ENCODE measurements at regions not wholly inside any gene's neighbourhood (a gene's known extent, or its start where the extent isn't known, plus 50 kb on each side); places are given as distances from the start of the nearest gene placed in this dataset.

GRCh38 chr13:111872475-111873150 is 194.3 kb upstream of the SOX1 start:
- no peak for TF ChIP-seq GATA3 (IDR thresholded peaks at IDR 0.05; ENCODE audit: low read depth, low read length)
- no peak for TF ChIP-seq GATA2 (IDR thresholded peaks at IDR 0.05; ENCODE audit: low read depth, low read length)

- TF ChIP-seq GATA2 (IDR thresholded peaks at IDR 0.05; ENCODE audit: low read depth, low read length): no peak
- TF ChIP-seq GATA3 (IDR thresholded peaks at IDR 0.05; ENCODE audit: low read depth, low read length): no peak
These were observed 193.2 kb upstream of the SOX1 start for GRCh38 chr13:111873676-111874178.

- TF ChIP-seq GATA2 (IDR thresholded peaks at IDR 0.05; ENCODE audit: low read depth, low read length) (no peak), GATA3 (IDR thresholded peaks at IDR 0.05; ENCODE audit: low read depth, low read length) (no peak)
These were observed 192.0 kb upstream of the SOX1 start for GRCh38 chr13:111874981-111875380.

GRCh38 chr13:111875915-111876314 is 191.0 kb upstream of the SOX1 start:
- no peak for TF ChIP-seq GATA2 (IDR thresholded peaks at IDR 0.05; ENCODE audit: low read depth, low read length)
- no peak for TF ChIP-seq GATA3 (IDR thresholded peaks at IDR 0.05; ENCODE audit: low read depth, low read length)

GRCh38 chr13:111876506-111876905 is 190.4 kb upstream of the SOX1 start:
- no peak for TF ChIP-seq GATA3 (IDR thresholded peaks at IDR 0.05; ENCODE audit: low read depth, low read length)
- TF ChIP-seq GATA2 (IDR thresholded peaks at IDR 0.05; ENCODE audit: low read depth, low read length): no peak

GRCh38 chr13:111877906-111878305 is 189.0 kb upstream of the SOX1 start:
- no peak for TF ChIP-seq GATA3 (IDR thresholded peaks at IDR 0.05; ENCODE audit: low read depth, low read length)
- TF ChIP-seq GATA2 (IDR thresholded peaks at IDR 0.05; ENCODE audit: low read depth, low read length): no peak

GRCh38 chr13:111879719-111880118 is 187.2 kb upstream of the SOX1 start:
- TF ChIP-seq GATA3 (IDR thresholded peaks at IDR 0.05; ENCODE audit: low read depth, low read length): no peak
- TF ChIP-seq GATA2 (IDR thresholded peaks at IDR 0.05; ENCODE audit: low read depth, low read length): no peak

GRCh38 chr13:111880185-111880584 is 186.8 kb upstream of the SOX1 start:
- TF ChIP-seq GATA2 (IDR thresholded peaks at IDR 0.05; ENCODE audit: low read depth, low read length): no peak
- no peak for TF ChIP-seq GATA3 (IDR thresholded peaks at IDR 0.05; ENCODE audit: low read depth, low read length)

GRCh38 chr13:111881700-111882099 is 185.2 kb upstream of the SOX1 start:
- TF ChIP-seq GATA2 (IDR thresholded peaks at IDR 0.05; ENCODE audit: low read depth, low read length): no peak
- no peak for TF ChIP-seq GATA3 (IDR thresholded peaks at IDR 0.05; ENCODE audit: low read depth, low read length)

- TF ChIP-seq GATA3 (IDR thresholded peaks at IDR 0.05; ENCODE audit: low read depth, low read length): no peak
- TF ChIP-seq GATA2 (IDR thresholded peaks at IDR 0.05; ENCODE audit: low read depth, low read length): no peak
These were observed 184.6 kb upstream of the SOX1 start for GRCh38 chr13:111882351-111882750.

GRCh38 chr13:111883571-111884343 is 183.2 kb upstream of the SOX1 start:
- TF ChIP-seq GATA3 (IDR thresholded peaks at IDR 0.05; ENCODE audit: low read depth, low read length) (no peak), GATA2 (IDR thresholded peaks at IDR 0.05; ENCODE audit: low read depth, low read length) (no peak)

- no peak for TF ChIP-seq GATA3 (IDR thresholded peaks at IDR 0.05; ENCODE audit: low read depth, low read length)
- TF ChIP-seq GATA2 (IDR thresholded peaks at IDR 0.05; ENCODE audit: low read depth, low read length): no peak
These were observed 180.6 kb upstream of the SOX1 start for GRCh38 chr13:111886217-111886945.

- no peak for TF ChIP-seq GATA2 (IDR thresholded peaks at IDR 0.05; ENCODE audit: low read depth, low read length)
- no peak for TF ChIP-seq GATA3 (IDR thresholded peaks at IDR 0.05; ENCODE audit: low read depth, low read length)
These were observed 173.8 kb upstream of the SOX1 start for GRCh38 chr13:111893071-111893606.

Measured in SH-SY5Y (cell line).